IMR-90 (cell line): ENCODE measurements at regions not wholly inside any gene's neighbourhood (a gene's known extent, or its start where the extent isn't known, plus 50 kb on each side); places are given as distances from the start of the nearest gene placed in this dataset.

Source experiments
- ATAC-seq: fragments of 200-7000 bp; cut with Tn5 transposase; 2 replicates; pipeline ENCODE4 v1.9.1; 2020; ENCODE audit warnings: low read depth, mild to moderate bottlenecking, moderate library complexity
- BruUV-seq: library from RNA; stranded (reverse); fragments of 400-500 nt; replicated peaks from 2 replicates; lab custom pipeline; 2021; lab: Mats Ljungman, UMichigan
- CTCF ChIA-PET: fragments of 300-600 bp; formaldehyde crosslinking; extraction: SDS; loops from one replicate; lab custom pipeline; 2021; ENCODE audit warnings: antibody characterized with exemption; lab: Yijun Ruan, JAX
- POLR2A ChIA-PET: fragments of 300-600 bp; sonication (Branson Sonifier 250); formaldehyde crosslinking; loops from one replicate; lab custom pipeline; 2022; ENCODE audit warnings: antibody characterized with exemption; ENCODE audit not compliant: unreplicated experiment; lab: Charles Lee
- DNase-seq: peaks from one replicate; pipeline ENCODE4 v3.0.0; 2013
- H2AFZ ChIP-seq: replicated peaks from 2 replicates; pipeline ENCODE3; 2013; ENCODE audit warnings: low read length, mild to moderate bottlenecking; ENCODE audit not compliant: poor library complexity
- H2AK5ac ChIP-seq: 2 replicates; pipeline ENCODE4 v1.6.1; 2013; ENCODE audit warnings: low read depth, low read length, inconsistent platforms
- H2AK9ac ChIP-seq: replicated peaks from 2 replicates; pipeline ENCODE3; 2013; ENCODE audit warnings: mild to moderate bottlenecking, low read depth, low read length, moderate library complexity; ENCODE audit not compliant: poor library complexity
- H2BK120ac ChIP-seq: 2 replicates; pipeline ENCODE4 v1.6.1; 2013; ENCODE audit warnings: low read depth, low read length, inconsistent platforms
- H2BK15ac ChIP-seq: 3 replicates; pipeline ENCODE4 v1.6.1; 2013; ENCODE audit warnings: low read depth, low read length, inconsistent platforms
- H2BK20ac ChIP-seq: 2 replicates; pipeline ENCODE4 v1.6.1; 2013; ENCODE audit warnings: low read depth, mild to moderate bottlenecking, inconsistent platforms, low read length, moderate library complexity
- H2BK5ac ChIP-seq: 2 replicates; pipeline ENCODE4 v1.6.1; 2013; ENCODE audit warnings: mild to moderate bottlenecking, low read depth, low read length, inconsistent platforms; ENCODE audit not compliant: poor library complexity, severe bottlenecking
- H3K14ac ChIP-seq: replicated peaks from 2 replicates; pipeline ENCODE4 v1.6.1; 2013; ENCODE audit warnings: low read depth, low read length, inconsistent platforms
- H3K18ac ChIP-seq: 2 replicates; pipeline ENCODE4 v1.6.1; 2013; ENCODE audit warnings: low read depth, low read length, control low read depth
- H3K23ac ChIP-seq: 2 replicates; pipeline ENCODE4 v1.6.1; 2013; ENCODE audit warnings: low read depth, low read length, inconsistent platforms
- H3K27ac ChIP-seq: 2 replicates; pipeline ENCODE4 v1.5.1; 2013; ENCODE audit warnings: mild to moderate bottlenecking, control low read depth, low read length; ENCODE audit not compliant: insufficient read depth
- H3K27me3 ChIP-seq: 2 replicates; pipeline ENCODE4 v1.6.1; 2013; ENCODE audit warnings: low read length; ENCODE audit not compliant: control insufficient read depth, insufficient read depth
- H3K36me3 ChIP-seq: 2 replicates; pipeline ENCODE4 v1.6.1; 2013; ENCODE audit warnings: low read length, mixed read lengths; ENCODE audit not compliant: control insufficient read depth, insufficient read depth
- H3K4ac ChIP-seq: 2 replicates; pipeline ENCODE4 v1.6.1; 2013; ENCODE audit warnings: low read depth, low read length, inconsistent platforms
- H3K4me1 ChIP-seq: 2 replicates; pipeline ENCODE4 v1.6.1; 2013; ENCODE audit warnings: low read length, mixed read lengths; ENCODE audit not compliant: control insufficient read depth, insufficient read depth
- H3K4me2 ChIP-seq: 2 replicates; pipeline ENCODE4 v1.6.1; 2013; ENCODE audit warnings: low read depth, mild to moderate bottlenecking, control low read depth, low read length, moderate library complexity
- H3K4me3 ChIP-seq: 2 replicates; pipeline ENCODE4 v1.5.1; 2013; ENCODE audit warnings: low read depth, mild to moderate bottlenecking, control low read depth, low read length, moderate library complexity; ENCODE audit not compliant: insufficient read depth
- H3K56ac ChIP-seq: 2 replicates; pipeline ENCODE4 v1.6.1; 2013; ENCODE audit warnings: low read length, inconsistent platforms; ENCODE audit not compliant: insufficient read depth; ENCODE audit errors: extremely low read depth
- H3K79me1 ChIP-seq, 2 experiments: 2 replicates each; pipeline ENCODE4 v1.6.1; 2013; ENCODE audit warnings: low read length in 2 of 2, inconsistent platforms in 1 of 2, low read depth in 1 of 2
- H3K9ac ChIP-seq: 2 replicates; pipeline ENCODE4 v1.6.1; 2013; ENCODE audit warnings: low read depth, low read length, control low read depth
- H3K9me1 ChIP-seq: 2 replicates; pipeline ENCODE4 v1.6.1; 2013; ENCODE audit warnings: low read length, inconsistent platforms; ENCODE audit not compliant: insufficient read depth
- H3K9me3 ChIP-seq: 2 replicates; pipeline ENCODE4 v1.6.1; 2013; ENCODE audit warnings: low read length; ENCODE audit not compliant: control insufficient read depth, insufficient read depth
- H4K20me1 ChIP-seq: 2 replicates; pipeline ENCODE4 v1.6.1; 2013; ENCODE audit warnings: low read length, inconsistent platforms; ENCODE audit not compliant: insufficient read depth
- H4K5ac ChIP-seq: 2 replicates; pipeline ENCODE4 v1.6.1; 2013; ENCODE audit warnings: mild to moderate bottlenecking, low read depth, low read length, control low read depth
- H4K8ac ChIP-seq, 2 experiments: 2 replicates each; pipeline ENCODE4 v1.6.1; 2013; ENCODE audit warnings: low read depth in 2 of 2, low read length in 2 of 2, control low read depth in 1 of 2, inconsistent platforms in 1 of 2
- H4K91ac ChIP-seq: 2 replicates; pipeline ENCODE4 v1.6.1; 2013; ENCODE audit warnings: low read depth, low read length, inconsistent platforms; ENCODE audit not compliant: insufficient read depth
- CEBPB ChIP-seq: IDR thresholded peaks from 2 replicates; pipeline ENCODE4 v1.6.1; 2012; ENCODE audit warnings: low read depth, low read length, improper control_type of control experiment
- CHD1 ChIP-seq: IDR thresholded peaks from 2 replicates; pipeline ENCODE4 v1.6.1; 2012; ENCODE audit warnings: low read depth, low read length, improper control_type of control experiment
- MAFK ChIP-seq: IDR thresholded peaks from 2 replicates; pipeline ENCODE4 v1.6.1; 2012; ENCODE audit warnings: low read depth, low read length, improper control_type of control experiment
- NFE2L2 ChIP-seq: fragments of 150-350 bp; IDR thresholded peaks from 2 replicates; pipeline ENCODE4 v1.6.1; 2016; ENCODE audit warnings: low read depth, mild to moderate bottlenecking, low read length
- POLR2A ChIP-seq: IDR thresholded peaks from 2 replicates; pipeline ENCODE4 v1.6.1; 2012; ENCODE audit warnings: mild to moderate bottlenecking, low read depth, low read length
- RAD21 ChIP-seq: IDR thresholded peaks from 2 replicates; pipeline ENCODE4 v1.6.1; 2012; ENCODE audit warnings: low read length, improper control_type of control experiment
- RCOR1 ChIP-seq: IDR thresholded peaks from 2 replicates; pipeline ENCODE4 v1.6.1; 2012; ENCODE audit warnings: mild to moderate bottlenecking, low read length, improper control_type of control experiment; ENCODE audit not compliant: insufficient replicate concordance
- RFX5 ChIP-seq: IDR thresholded peaks from 2 replicates; pipeline ENCODE4 v1.8.0; 2012; ENCODE audit warnings: low read depth, mild to moderate bottlenecking, low read length, moderate library complexity
- WGBS, 2 experiments: methylation state at CpG; one replicate each; pipeline versions ENCODE4 v1.1.5 to v1.1.7; 2013; ENCODE audit warnings: missing lambda C conversion rate in 2 of 2; ENCODE audit not compliant: insufficient read length in 1 of 2; ENCODE audit errors: extremely low coverage in 2 of 2; 5-methylcytosine and 5-hydroxymethylcytosine counted together
- dilution Hi-C: fragments of 300-500 bp; cut with HindIII; formaldehyde crosslinking; loops from one replicate; pipeline ENCODE4 v1.14.3; 2018; ENCODE audit warnings: low sequenced_read_pairs; ENCODE audit not compliant: unreplicated experiment
- in situ Hi-C: fragments of 300-500 bp; cut with MboI; formaldehyde crosslinking; loops from 3 replicates; pipeline ENCODE4 v1.14.3; 2019; ENCODE audit warnings: low sequenced_read_pairs, inconsistent platforms, mixed read lengths
- intact Hi-C: fragments of 100-400 bp; cut with micrococcal nuclease; formaldehyde crosslinking; loops from 2 replicates; pipeline ENCODE4 v1.10.0; 2022

DNA sequence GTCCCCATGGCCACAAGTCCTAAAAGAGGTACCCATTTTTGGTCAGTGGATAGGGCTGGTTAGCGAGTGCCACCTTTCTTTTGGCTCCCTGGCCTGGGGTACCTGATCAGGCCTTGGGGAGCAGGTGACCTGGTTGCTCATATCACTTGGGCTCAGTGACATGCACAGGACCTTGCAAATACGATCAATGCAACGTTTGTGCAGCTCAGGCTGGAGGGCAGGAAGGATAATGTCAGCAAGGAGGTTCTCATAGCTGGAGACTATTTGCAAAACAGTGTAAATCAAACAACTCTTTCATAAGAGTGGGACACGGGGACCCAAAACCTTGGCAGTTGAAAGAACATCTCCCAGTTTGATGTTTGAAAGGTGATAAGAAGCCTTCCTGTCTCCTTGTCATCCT lies 127.4 kb upstream of the CADM1 start:
- WGBS, 2 experiments: 100% methylated on average over 1 of the region's 4 CpGs; no CpG with 5 or more reads in 1 of the 2 experiments
- Histone ChIP-seq H3K27ac (no peak overlapping the region), H4K20me1 (no peaks in the 10 kb centered on the region), H3K4me3 (no peak overlapping the region), H3K23ac (no peak overlapping the region), H2AFZ (no peak overlapping the region), H3K36me3 (no peaks in the 10 kb centered on the region), H2BK5ac (no peak overlapping the region), H3K56ac (no peak overlapping the region), H3K4ac (no peak overlapping the region), H2BK15ac (no peak overlapping the region), H3K14ac (no peak overlapping the region), H2AK5ac (no peak overlapping the region), H3K9ac (no peak overlapping the region), H3K27me3 (peaks cover 14% of the 10 kb centered on the region), H3K18ac (no peak overlapping the region), H3K79me1 (no peaks in the 10 kb centered on the region), H3K9me1 (no peaks in the 10 kb centered on the region; the same call in 1 of the 2 replicates), H2BK20ac (no peak overlapping the region), H4K91ac (no peak overlapping the region), H2BK120ac (no peak overlapping the region), H3K4me2 (no peak overlapping the region), H4K5ac (no peak overlapping the region), H4K8ac (no peak overlapping the region), H2AK9ac (no peak overlapping the region), H3K4me1 (no peaks in the 10 kb centered on the region), H3K9me3 (no peaks in the 10 kb centered on the region)
- DNase-seq (no peak), ATAC-seq (no peak)
- dilution Hi-C loops: no loop called here
- in situ Hi-C loops: no loop called here
- ChIA-PET CTCF (no interaction called here), POLR2A (no interaction called here)
- no TSS peak for BruUV-seq
- intact Hi-C loops: no loop called here
- TF ChIP-seq CEBPB: no peak
- TF ChIP-seq CHD1: no peak
- no peak for TF ChIP-seq POLR2A
- TF ChIP-seq RFX5: no peak
- TF ChIP-seq MAFK: no peak
- TF ChIP-seq RAD21: no peak
- no peak for TF ChIP-seq NFE2L2
- no peak for TF ChIP-seq RCOR1
